GM18505 (cell line): ENCODE measurements at regions not wholly inside any gene's neighbourhood (a gene's known extent, or its start where the extent isn't known, plus 50 kb on each side); places are given as distances from the start of the nearest gene placed in this dataset.
"Not testable (repeated sequence)": the region's sequence is repeated elsewhere in the genome, so short reads cannot be mapped to it uniquely, and the experiment has no call there.

ENCODE experiments used
- ATAC-seq: cut with Tn5 transposase; IDR thresholded peaks from one replicate; pipeline ENCODE4 v1.9.1; 2021; ENCODE audit not compliant: unreplicated experiment
- POLR2A ChIP-seq: IDR thresholded peaks from 4 replicates; pipeline ENCODE4 v1.6.1; 2011; ENCODE audit warnings: borderline replicate concordance; ENCODE audit not compliant: insufficient read depth, insufficient read length; ENCODE audit errors: extremely low read depth

- ATAC-seq, result no peak
- TF ChIP-seq POLR2A, result no peak
Measured at GRCh38 chr18:64710105-64710861, 561.4 kb upstream of the LINC00305 start.

- ATAC-seq, result no peak
- no peak for TF ChIP-seq POLR2A
Measured at GRCh38 chr18:64707052-64707451, 558.2 kb upstream of the LINC00305 start.

DNA sequence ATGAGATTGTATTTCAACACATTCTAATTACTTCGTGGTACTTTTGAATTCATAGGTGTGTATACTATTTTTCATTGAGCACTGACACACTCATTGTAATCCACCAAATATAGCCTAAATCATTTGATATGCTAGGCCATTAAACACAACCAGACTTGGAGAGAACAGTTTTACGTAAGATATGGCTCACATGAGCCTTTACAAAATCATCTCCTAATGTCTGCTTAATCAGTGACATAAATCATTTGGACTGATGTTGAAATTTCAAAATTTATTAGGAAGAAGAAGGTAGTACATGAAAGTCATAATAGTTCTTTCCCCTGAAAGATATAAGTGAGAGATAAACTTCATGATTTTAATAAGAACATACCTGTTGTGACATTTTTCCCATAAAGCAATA lies 550.2 kb upstream of the LINC00305 start:
- no peak for ATAC-seq
- no peak for TF ChIP-seq POLR2A

GRCh38 chr18:64695851-64696553 lies 547.1 kb upstream of the LINC00305 start:
- no peak for TF ChIP-seq POLR2A
- no peak for ATAC-seq

DNA sequence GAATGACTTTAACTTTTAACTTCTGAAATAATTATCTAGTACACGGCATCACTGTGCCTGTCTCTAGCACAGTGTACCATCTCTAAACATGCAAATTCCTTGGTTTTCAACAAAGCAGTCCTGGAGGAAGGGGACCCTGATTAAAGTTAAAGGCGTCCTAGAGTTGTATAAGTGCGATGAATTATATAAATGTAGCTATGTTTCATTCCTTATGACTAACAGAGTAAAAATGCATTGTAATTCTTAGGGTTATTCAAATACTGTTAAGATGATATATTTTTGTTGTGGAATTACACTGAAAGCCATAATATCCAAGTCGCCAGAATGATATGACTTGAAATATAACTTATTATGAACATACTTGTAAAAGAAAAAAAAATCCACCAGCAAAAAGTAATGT lies 544.9 kb upstream of the LINC00305 start:
- ATAC-seq, result no peak
- no peak for TF ChIP-seq POLR2A

- no peak for ATAC-seq
- no peak for TF ChIP-seq POLR2A
Measured at GRCh38 chr18:64692826-64693225, 543.9 kb upstream of the LINC00305 start.

DNA sequence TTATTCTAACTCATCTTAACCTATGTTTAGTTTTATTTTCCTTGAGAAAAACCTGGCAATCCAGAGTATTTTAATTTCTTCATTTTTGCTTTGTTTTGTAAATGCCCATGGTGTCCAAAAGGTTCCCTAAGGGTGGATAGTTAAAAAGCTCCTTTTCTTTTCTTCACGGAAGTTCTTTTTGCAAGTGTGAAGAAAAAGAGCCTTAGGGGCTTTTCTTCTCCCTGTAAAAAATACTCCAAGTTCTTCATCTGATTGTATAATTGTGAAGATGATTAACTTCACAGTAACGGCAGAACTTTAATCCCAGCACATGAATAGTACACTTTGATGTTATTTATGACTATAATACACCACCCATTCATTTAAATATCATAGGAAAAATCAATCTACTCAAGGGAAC lies 530.2 kb upstream of the LINC00305 start:
- ATAC-seq, result no peak
- no peak for TF ChIP-seq POLR2A

DNA sequence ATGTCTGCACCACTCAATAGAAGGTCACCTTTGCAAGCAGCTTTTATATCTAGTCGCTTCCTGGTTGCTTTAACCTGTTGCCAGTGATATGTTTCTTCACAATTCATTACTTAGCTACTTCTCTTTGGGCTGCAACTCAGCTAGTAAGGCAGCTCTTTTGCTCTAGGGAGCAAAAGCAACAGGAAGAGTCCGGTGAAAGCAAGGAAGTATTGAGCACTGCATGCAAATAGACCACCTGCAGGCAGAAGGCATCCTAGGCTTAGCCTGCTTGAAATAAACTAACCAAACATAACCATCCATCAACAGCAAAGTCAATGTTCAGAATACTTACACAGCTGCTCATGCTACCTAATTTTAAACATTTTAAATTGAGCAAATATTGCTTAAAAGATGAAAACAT lies 529.2 kb upstream of the LINC00305 start:
- ATAC-seq, result no peak
- TF ChIP-seq POLR2A, result no peak

- ATAC-seq, result no peak
- no peak for TF ChIP-seq POLR2A
Measured at GRCh38 chr18:64674694-64675093, 525.8 kb upstream of the LINC00305 start.

GRCh38 chr18:64671293-64671692 lies 522.4 kb upstream of the LINC00305 start:
- not testable (repeated sequence) for ATAC-seq

- ATAC-seq, result no peak
- no peak for TF ChIP-seq POLR2A
Measured at GRCh38 chr18:64668461-64668962, 519.6 kb upstream of the LINC00305 start.

- ATAC-seq, result no peak
- no peak for TF ChIP-seq POLR2A
Measured at GRCh38 chr18:64663086-64663485, 514.2 kb upstream of the LINC00305 start.

GRCh38 chr18:64659196-64659595 lies 510.3 kb upstream of the LINC00305 start:
- no peak for ATAC-seq

GRCh38 chr18:64653068-64653467 lies 504.2 kb upstream of the LINC00305 start:
- TF ChIP-seq POLR2A, result no peak
- ATAC-seq, result no peak

More at GRCh38 chr18:64659196-64659595, 510.3 kb upstream of the LINC00305 start:
- no peak for TF ChIP-seq POLR2A
